SU-DHL-6 (cell line): ENCODE measurements at regions not wholly inside any gene's neighbourhood (a gene's known extent, or its start where the extent isn't known, plus 50 kb on each side); places are given as distances from the start of the nearest gene placed in this dataset.

Source experiments
- H2AFZ ChIP-seq: fragments of 200-600 bp; sonication (generic); 2 replicates; pipeline ENCODE4 v1.6.1; 2014; ENCODE audit warnings: low read depth, mild to moderate bottlenecking, moderate library complexity, mixed read lengths, antibody characterized with exemption, low read length; ENCODE audit not compliant: severe bottlenecking
- H3F3A ChIP-seq: fragments of 200-600 bp; shearing (Covaris generic); 2 replicates; pipeline ENCODE4 v1.6.0; 2016; ENCODE audit warnings: antibody characterized with exemption, mild to moderate bottlenecking; ENCODE audit not compliant: insufficient read depth
- H3K27ac ChIP-seq: fragments of 200-600 bp; sonication (generic); 2 replicates; pipeline ENCODE4 v1.5.1; 2016; ENCODE audit warnings: low read depth, mild to moderate bottlenecking, low read length, moderate library complexity, mixed read lengths
- H3K27me3 ChIP-seq: fragments of 200-600 bp; sonication (generic), shearing (Covaris generic); 2 replicates; pipeline ENCODE4 v1.6.0; 2014; ENCODE audit warnings: mild to moderate bottlenecking, low read length
- H3K36me3 ChIP-seq: fragments of 200-600 bp; sonication (generic); 2 replicates; pipeline ENCODE4 v1.6.1; 2014; ENCODE audit warnings: mild to moderate bottlenecking, low read length, mixed read lengths
- H3K4me2 ChIP-seq: fragments of 300-600, 200-600 bp; shearing (Covaris generic), sonication (generic); 2 replicates; pipeline ENCODE4 v1.6.0; 2014; ENCODE audit warnings: low read length, low read depth, mild to moderate bottlenecking; ENCODE audit not compliant: poor library complexity, severe bottlenecking
- H3K4me3 ChIP-seq: fragments of 200-600 bp; sonication (generic); 2 replicates; pipeline ENCODE4 v1.5.1; 2014; ENCODE audit warnings: antibody characterized with exemption, low read length, mild to moderate bottlenecking, mixed read lengths; ENCODE audit not compliant: insufficient read depth, poor library complexity, severe bottlenecking
- H3K79me2 ChIP-seq: fragments of 200-600 bp; sonication (generic); 2 replicates; pipeline ENCODE4 v1.6.1; 2014; ENCODE audit warnings: mild to moderate bottlenecking, low read length, moderate library complexity; ENCODE audit not compliant: insufficient read depth
- H3K9ac ChIP-seq: fragments of 200-600 bp; sonication (generic); 2 replicates; pipeline ENCODE4 v1.7.0; 2014; ENCODE audit warnings: mild to moderate bottlenecking, low read length
- H3K9me2 ChIP-seq: fragments of 200-600 bp; sonication (generic); replicated peaks from 2 replicates; pipeline ENCODE4 v1.6.1; 2014; ENCODE audit warnings: low read length; ENCODE audit not compliant: insufficient read depth
- H3K9me3 ChIP-seq: fragments of 200-600 bp; sonication (generic); 2 replicates; pipeline ENCODE4 v1.6.1; 2014; ENCODE audit warnings: low read length, mixed read lengths; ENCODE audit not compliant: insufficient read depth
- H4K20me1 ChIP-seq: fragments of 200-600 bp; sonication (generic); 2 replicates; pipeline ENCODE4 v1.6.1; 2014; ENCODE audit warnings: low read depth, mild to moderate bottlenecking, antibody characterized with exemption, low read length, moderate library complexity, mixed read lengths
- EZH2phosphoT487 ChIP-seq: fragments of 200-600 bp; sonication (generic), shearing (Covaris generic); conservative IDR thresholded peaks from 2 replicates; pipeline ENCODE4 v1.6.1; 2018; ENCODE audit warnings: mild to moderate bottlenecking, antibody characterized with exemption, low read length, moderate library complexity, mixed read lengths
- TF ChIP-seq, protein P1 (sequence below): fragments of 200-600 bp; sonication (generic); IDR thresholded peaks from one replicate; pipeline ENCODE4 v1.5.1; 2017; ENCODE audit warnings: antibody characterized with exemption, mild to moderate bottlenecking, low read length, moderate library complexity; ENCODE audit not compliant: insufficient read depth, poor library complexity, severe bottlenecking

GRCh38 chr9:107613321-107613720 lies 123.8 kb upstream of the KLF4 start:
- no peaks in the 10 kb centered on the region for H3K27me3 ChIP-seq
- no peak overlapping the region for H3K4me2 ChIP-seq
- no peak overlapping the region for H3K9ac ChIP-seq
- H3K79me2 ChIP-seq = no peaks in the 10 kb centered on the region
- H3K36me3 ChIP-seq = no peaks in the 10 kb centered on the region
- H4K20me1 ChIP-seq = no peaks in the 10 kb centered on the region
- H3K27ac ChIP-seq = no peak overlapping the region
- TF ChIP-seq EZH2phosphoT487 = no peak
- TF ChIP-seq, protein P1, sequence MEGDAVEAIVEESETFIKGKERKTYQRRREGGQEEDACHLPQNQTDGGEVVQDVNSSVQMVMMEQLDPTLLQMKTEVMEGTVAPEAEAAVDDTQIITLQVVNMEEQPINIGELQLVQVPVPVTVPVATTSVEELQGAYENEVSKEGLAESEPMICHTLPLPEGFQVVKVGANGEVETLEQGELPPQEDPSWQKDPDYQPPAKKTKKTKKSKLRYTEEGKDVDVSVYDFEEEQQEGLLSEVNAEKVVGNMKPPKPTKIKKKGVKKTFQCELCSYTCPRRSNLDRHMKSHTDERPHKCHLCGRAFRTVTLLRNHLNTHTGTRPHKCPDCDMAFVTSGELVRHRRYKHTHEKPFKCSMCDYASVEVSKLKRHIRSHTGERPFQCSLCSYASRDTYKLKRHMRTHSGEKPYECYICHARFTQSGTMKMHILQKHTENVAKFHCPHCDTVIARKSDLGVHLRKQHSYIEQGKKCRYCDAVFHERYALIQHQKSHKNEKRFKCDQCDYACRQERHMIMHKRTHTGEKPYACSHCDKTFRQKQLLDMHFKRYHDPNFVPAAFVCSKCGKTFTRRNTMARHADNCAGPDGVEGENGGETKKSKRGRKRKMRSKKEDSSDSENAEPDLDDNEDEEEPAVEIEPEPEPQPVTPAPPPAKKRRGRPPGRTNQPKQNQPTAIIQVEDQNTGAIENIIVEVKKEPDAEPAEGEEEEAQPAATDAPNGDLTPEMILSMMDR = no peak
- no peak overlapping the region for H2AFZ ChIP-seq
- no peaks in the 10 kb centered on the region for H3K9me3 ChIP-seq
- H3K9me2 ChIP-seq = no peaks in the 10 kb centered on the region
- no peaks in the 10 kb centered on the region for H3F3A ChIP-seq
- no peak overlapping the region for H3K4me3 ChIP-seq

GRCh38 chr9:107612136-107612535 lies 122.6 kb upstream of the KLF4 start:
- H3K36me3 ChIP-seq = no peaks in the 10 kb centered on the region
- no peak for TF ChIP-seq EZH2phosphoT487
- TF ChIP-seq, protein P1 = no peak
- H2AFZ ChIP-seq = no peak overlapping the region
- H3F3A ChIP-seq = no peaks in the 10 kb centered on the region
- H3K4me2 ChIP-seq = no peak overlapping the region
- H3K27me3 ChIP-seq = no peaks in the 10 kb centered on the region
- no peak overlapping the region for H3K27ac ChIP-seq
- H4K20me1 ChIP-seq = no peaks in the 10 kb centered on the region
- no peaks in the 10 kb centered on the region for H3K9me3 ChIP-seq
- no peak overlapping the region for H3K4me3 ChIP-seq
- no peaks in the 10 kb centered on the region for H3K9me2 ChIP-seq
- no peak overlapping the region for H3K9ac ChIP-seq
- no peaks in the 10 kb centered on the region for H3K79me2 ChIP-seq

- no peaks in the 10 kb centered on the region for H3F3A ChIP-seq
These were observed 120.0 kb upstream of the KLF4 start for GRCh38 chr9:107609547-107609946.

More at GRCh38 chr9:107609547-107609946, 120.0 kb upstream of the KLF4 start:
- Histone ChIP-seq H3K79me2 (no peaks in the 10 kb centered on the region), H3K9me3 (no peaks in the 10 kb centered on the region), H3K27ac (no peak overlapping the region), H2AFZ (no peak overlapping the region), H4K20me1 (no peaks in the 10 kb centered on the region), H3K27me3 (no peaks in the 10 kb centered on the region), H3K4me2 (no peak overlapping the region), H3K9ac (no peak overlapping the region), H3K36me3 (no peaks in the 10 kb centered on the region), H3K4me3 (no peak overlapping the region), H3K9me2 (no peaks in the 10 kb centered on the region)
- TF ChIP-seq EZH2phosphoT487 = no peak
- TF ChIP-seq, protein P1 = no peak
